ENCODE measurements at regions not wholly inside any gene's neighbourhood (a gene's known extent, or its start where the extent isn't known, plus 50 kb on each side); places are given as distances from the start of the nearest gene placed in this dataset.

DNA sequence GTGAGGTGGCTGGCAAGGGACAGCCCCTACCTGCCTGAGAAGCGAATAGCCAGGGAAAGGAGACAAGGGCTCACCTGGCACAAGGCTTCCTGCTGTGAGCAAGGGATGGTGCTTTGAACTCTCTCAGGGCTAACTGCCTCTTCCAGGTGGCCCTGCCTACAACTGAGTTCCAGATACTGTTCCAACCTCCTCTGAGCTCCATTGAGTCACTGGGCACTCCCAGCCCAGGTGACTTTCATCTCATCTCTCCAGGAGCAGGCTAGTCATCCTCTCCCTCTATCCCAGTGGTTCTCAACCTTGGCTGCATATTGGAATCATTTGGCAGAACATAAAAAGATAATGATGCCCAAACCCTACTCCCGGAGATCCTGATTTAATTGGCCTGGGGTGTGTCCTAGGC lies 374.0 kb upstream of the ZFP64 start:
- H2AFZ ChIP-seq (ENCODE audit: low read length), result no peak overlapping the region

GRCh38 chr20:52564594-52564993 lies 373.0 kb upstream of the ZFP64 start:
- no peak for DNase-seq
- H3K9me2 ChIP-seq (replicated peaks; ENCODE audit: low read length), result no peaks in the 10 kb centered on the region
- no peaks in the 10 kb centered on the region for H3K27me3 ChIP-seq (ENCODE audit: low read length)
- H3K4me3 ChIP-seq (ENCODE audit: low read length), result no peak overlapping the region
- ATAC-seq, result no peak
- TF ChIP-seq CTCF (conservative IDR thresholded peaks at IDR 0.05; ENCODE audit: low read depth, low read length), result no peak
- TF ChIP-seq EZH2 (IDR thresholded peaks at IDR 0.05; ENCODE audit: low read length, unreplicated experiment), result no peak
- TF ChIP-seq EZH2phosphoT487 (IDR thresholded peaks at IDR 0.05; ENCODE audit: borderline replicate concordance, low read length), result no peak
- H3K27ac ChIP-seq (ENCODE audit: low read length), result no peak overlapping the region
- H4K20me1 ChIP-seq (ENCODE audit: low read length), result no peaks in the 10 kb centered on the region
- H3K79me2 ChIP-seq (ENCODE audit: low read length), result no peaks in the 10 kb centered on the region
- BruUV-seq (replicated peaks), result no TSS peak
- no peak overlapping the region for H3K9ac ChIP-seq (ENCODE audit: low read length)
- H3F3A ChIP-seq (ENCODE audit: low read length, unreplicated experiment), result no peaks in the 10 kb centered on the region
- POLR2A ChIA-PET (ENCODE audit: unreplicated experiment), result no interaction called here
- peaks cover 37% of the 10 kb centered on the region for H3K9me3 ChIP-seq (ENCODE audit: low read length)
- H3K4me2 ChIP-seq (ENCODE audit: low read length), result no peak overlapping the region
- no peak overlapping the region for H2AFZ ChIP-seq (ENCODE audit: low read length)
- no peaks in the 10 kb centered on the region for H3K4me1 ChIP-seq (ENCODE audit: insufficient read depth, low read length)
- CTCF ChIA-PET, result no interaction called here
- no peaks in the 10 kb centered on the region for H3K36me3 ChIP-seq (ENCODE audit: low read depth, low read length)
- intact Hi-C loops (cut with micrococcal nuclease), result no loop called here

More for the DNA sequence above, 374.0 kb upstream of the ZFP64 start:
- intact Hi-C loops (cut with micrococcal nuclease), result no loop called here
- H3F3A ChIP-seq (ENCODE audit: low read length, unreplicated experiment), result no peaks in the 10 kb centered on the region
- no peak overlapping the region for H3K4me3 ChIP-seq (ENCODE audit: low read length)
- no peaks in the 10 kb centered on the region for H3K9me2 ChIP-seq (replicated peaks; ENCODE audit: low read length)
- TF ChIP-seq EZH2phosphoT487 (IDR thresholded peaks at IDR 0.05; ENCODE audit: borderline replicate concordance, low read length) (no peak), EZH2 (IDR thresholded peaks at IDR 0.05; ENCODE audit: low read length, unreplicated experiment) (no peak), CTCF (conservative IDR thresholded peaks at IDR 0.05; ENCODE audit: low read depth, low read length) (no peak)
- ATAC-seq, result no peak
- no peak overlapping the region for H3K9ac ChIP-seq (ENCODE audit: low read length)
- BruUV-seq (replicated peaks), result no TSS peak
- DNase-seq, result no peak
- no peaks in the 10 kb centered on the region for H4K20me1 ChIP-seq (ENCODE audit: low read length)
- ChIA-PET POLR2A (ENCODE audit: unreplicated experiment) (no interaction called here), CTCF (no interaction called here)
- no peaks in the 10 kb centered on the region for H3K36me3 ChIP-seq (ENCODE audit: low read depth, low read length)
- no peak overlapping the region for H3K27ac ChIP-seq (ENCODE audit: low read length)
- no peaks in the 10 kb centered on the region for H3K27me3 ChIP-seq (ENCODE audit: low read length)
- H3K9me3 ChIP-seq (ENCODE audit: low read length), result peaks cover 33% of the 10 kb centered on the region
- no peak overlapping the region for H3K4me2 ChIP-seq (ENCODE audit: low read length)
- no peaks in the 10 kb centered on the region for H3K4me1 ChIP-seq (ENCODE audit: insufficient read depth, low read length)
- no peaks in the 10 kb centered on the region for H3K79me2 ChIP-seq (ENCODE audit: low read length)

- DNase-seq, result peak; percentile 70
- Histone ChIP-seq H3K4me2 (ENCODE audit: low read length) (no peak overlapping the region), H3K27me3 (ENCODE audit: low read length) (no peaks in the 10 kb centered on the region), H3K4me3 (ENCODE audit: low read length) (no peak overlapping the region), H3F3A (ENCODE audit: low read length, unreplicated experiment) (no peaks in the 10 kb centered on the region), H3K9ac (ENCODE audit: low read length) (no peak overlapping the region), H2AFZ (ENCODE audit: low read length) (no peak overlapping the region), H3K9me3 (ENCODE audit: low read length) (no peaks in the 10 kb centered on the region; the same call in 1 of the 2 replicates), H3K9me2 (replicated peaks; ENCODE audit: low read length) (no peaks in the 10 kb centered on the region), H3K79me2 (ENCODE audit: low read length) (no peaks in the 10 kb centered on the region), H3K4me1 (ENCODE audit: insufficient read depth, low read length) (no peaks in the 10 kb centered on the region), H3K27ac (ENCODE audit: low read length) (no peak overlapping the region), H3K36me3 (ENCODE audit: low read depth, low read length) (no peaks in the 10 kb centered on the region), H4K20me1 (ENCODE audit: low read length) (no peaks in the 10 kb centered on the region)
- intact Hi-C loops (cut with micrococcal nuclease), result no loop called here
- ATAC-seq, result no peak
- BruUV-seq (replicated peaks), result no TSS peak
- ChIA-PET CTCF (no interaction called here), POLR2A (ENCODE audit: unreplicated experiment) (no interaction called here)
- TF ChIP-seq EZH2 (IDR thresholded peaks at IDR 0.05; ENCODE audit: low read length, unreplicated experiment) (no peak), EZH2phosphoT487 (IDR thresholded peaks at IDR 0.05; ENCODE audit: borderline replicate concordance, low read length) (no peak), CTCF (conservative IDR thresholded peaks at IDR 0.05; ENCODE audit: low read depth, low read length) (no peak)
These were observed 360.7 kb upstream of the ZFP64 start for GRCh38 chr20:52552181-52552872.
